DLD1 (cell line): ENCODE measurements at regions not wholly inside any gene's neighbourhood (a gene's known extent, or its start where the extent isn't known, plus 50 kb on each side); places are given as distances from the start of the nearest gene placed in this dataset.

Source experiments
- in situ Hi-C: cut with HindIII; loops from 2 replicates; pipeline ENCODE4 v1.10.0; 2017; ENCODE audit warnings: low sequenced_read_pairs

GRCh38 chr1:5662086-5662743 is 330.0 kb downstream of the NPHP4 start:
- in situ Hi-C loops, result no loop called here

- in situ Hi-C loops, result no loop called here
Measured at GRCh38 chr1:5661196-5662085, 330.8 kb downstream of the NPHP4 start.

- in situ Hi-C loops, result no loop called here
Measured at GRCh38 chr1:5660141-5660935, 331.9 kb downstream of the NPHP4 start.

GRCh38 chr1:5659606-5660005 is 332.6 kb downstream of the NPHP4 start:
- in situ Hi-C loops, result no loop called here

- in situ Hi-C loops, result no loop called here
Measured at GRCh38 chr1:5658340-5659316, 333.6 kb downstream of the NPHP4 start.

- in situ Hi-C loops, result no loop called here
Measured at GRCh38 chr1:5651964-5652821, 340.0 kb downstream of the NPHP4 start.

- in situ Hi-C loops, result no loop called here
Measured at GRCh38 chr1:5651473-5651872, 340.8 kb downstream of the NPHP4 start.

- in situ Hi-C loops, result no loop called here
Measured at GRCh38 chr1:5651027-5651410, 341.2 kb downstream of the NPHP4 start.

- in situ Hi-C loops, result no loop called here
Measured at GRCh38 chr1:5650283-5651026, 341.8 kb downstream of the NPHP4 start.

GRCh38 chr1:5649795-5650194 is 342.4 kb downstream of the NPHP4 start:
- in situ Hi-C loops, result loop anchor here (5.0 to 25.0 kb wide), 2 partner anchors 83 to 137 kb away; no protein-coding TSS in a partner anchor

- in situ Hi-C loops, result loop anchor here (5.0 to 25.0 kb wide), 2 partner anchors 83 to 137 kb away; no protein-coding TSS in a partner anchor
Measured at GRCh38 chr1:5649166-5649551, 343.1 kb downstream of the NPHP4 start.

- in situ Hi-C loops, result loop anchor here (5.0 to 25.0 kb wide), 2 partner anchors 84 to 136 kb away; no protein-coding TSS in a partner anchor
Measured at GRCh38 chr1:5648410-5649165, 343.6 kb downstream of the NPHP4 start.

- in situ Hi-C loops, result loop anchor here (5.0 to 25.0 kb wide), 2 partner anchors 85 to 135 kb away; no protein-coding TSS in a partner anchor
Measured at GRCh38 chr1:5647234-5647633, 345.0 kb downstream of the NPHP4 start.

GRCh38 chr1:5646486-5647149 is 345.6 kb downstream of the NPHP4 start:
- in situ Hi-C loops, result loop anchor here (5.0 to 25.0 kb wide), 2 partner anchors 86 to 134 kb away; no protein-coding TSS in a partner anchor

- in situ Hi-C loops, result loop anchor here (5.0 to 25.0 kb wide), 2 partner anchors 86 to 134 kb away; no protein-coding TSS in a partner anchor
Measured at GRCh38 chr1:5645929-5646328, 346.3 kb downstream of the NPHP4 start.

- in situ Hi-C loops, result loop anchor here (5.0 to 25.0 kb wide), 2 partner anchors 87 to 133 kb away; no protein-coding TSS in a partner anchor
Measured at GRCh38 chr1:5645135-5645399, 347.2 kb downstream of the NPHP4 start.
